Muscle of leg (tissue), 3 donors: ENCODE measurements at regions not wholly inside any gene's neighbourhood (a gene's known extent, or its start where the extent isn't known, plus 50 kb on each side); places are given as distances from the start of the nearest gene placed in this dataset.

Experiments
- DNase-seq: peaks from one replicate; pipeline ENCODE4 v3.0.0; 2013
- H3K27ac ChIP-seq: one replicate; pipeline ENCODE4 v1.5.1; 2013; ENCODE audit warnings: mild to moderate bottlenecking, low read length, control low read depth
- H3K27me3 ChIP-seq: one replicate; pipeline ENCODE4 v1.6.1; 2013; ENCODE audit warnings: low read length; ENCODE audit not compliant: control insufficient read depth, insufficient read depth
- H3K36me3 ChIP-seq: one replicate; pipeline ENCODE4 v1.6.1; 2013; ENCODE audit warnings: low read length; ENCODE audit not compliant: control insufficient read depth, insufficient read depth
- H3K4me1 ChIP-seq: one replicate; pipeline ENCODE4 v1.6.1; 2013; ENCODE audit warnings: low read length; ENCODE audit not compliant: control insufficient read depth, insufficient read depth
- H3K4me3 ChIP-seq: one replicate; pipeline ENCODE4 v1.5.1; 2013; ENCODE audit warnings: low read length, control low read depth
- H3K9me3 ChIP-seq: replicated peaks from 2 replicates; pipeline ENCODE4 v1.6.1; 2013; ENCODE audit warnings: low read depth, low read length; ENCODE audit not compliant: control insufficient read depth
- WGBS: methylation state at CpG from one replicate; pipeline ENCODE4 v1.1.5; 2013; ENCODE audit warnings: missing lambda C conversion rate; ENCODE audit not compliant: insufficient coverage; 5-methylcytosine and 5-hydroxymethylcytosine counted together

- Histone ChIP-seq H3K9me3 (no peaks in the 10 kb centered on the region), H3K36me3 (no peaks in the 10 kb centered on the region), H3K27ac (no peak overlapping the region), H3K4me1 (no peaks in the 10 kb centered on the region), H3K4me3 (no peak overlapping the region), H3K27me3 (no peaks in the 10 kb centered on the region)
- WGBS: no CpG with 5 or more reads among the region's 3 CpGs
- DNase-seq: no peak
These were observed 707.2 kb downstream of the RWDD3 start for GRCh38 chr1:95941121-95941798.

- no peak overlapping the region for H3K27ac ChIP-seq
- no peaks in the 10 kb centered on the region for H3K36me3 ChIP-seq
- DNase-seq: no peak
- no peaks in the 10 kb centered on the region for H3K4me1 ChIP-seq
- no peaks in the 10 kb centered on the region for H3K9me3 ChIP-seq
- H3K27me3 ChIP-seq: no peaks in the 10 kb centered on the region
- no peak overlapping the region for H3K4me3 ChIP-seq
These were observed 714.0 kb downstream of the RWDD3 start for GRCh38 chr1:95948023-95948422.

DNA sequence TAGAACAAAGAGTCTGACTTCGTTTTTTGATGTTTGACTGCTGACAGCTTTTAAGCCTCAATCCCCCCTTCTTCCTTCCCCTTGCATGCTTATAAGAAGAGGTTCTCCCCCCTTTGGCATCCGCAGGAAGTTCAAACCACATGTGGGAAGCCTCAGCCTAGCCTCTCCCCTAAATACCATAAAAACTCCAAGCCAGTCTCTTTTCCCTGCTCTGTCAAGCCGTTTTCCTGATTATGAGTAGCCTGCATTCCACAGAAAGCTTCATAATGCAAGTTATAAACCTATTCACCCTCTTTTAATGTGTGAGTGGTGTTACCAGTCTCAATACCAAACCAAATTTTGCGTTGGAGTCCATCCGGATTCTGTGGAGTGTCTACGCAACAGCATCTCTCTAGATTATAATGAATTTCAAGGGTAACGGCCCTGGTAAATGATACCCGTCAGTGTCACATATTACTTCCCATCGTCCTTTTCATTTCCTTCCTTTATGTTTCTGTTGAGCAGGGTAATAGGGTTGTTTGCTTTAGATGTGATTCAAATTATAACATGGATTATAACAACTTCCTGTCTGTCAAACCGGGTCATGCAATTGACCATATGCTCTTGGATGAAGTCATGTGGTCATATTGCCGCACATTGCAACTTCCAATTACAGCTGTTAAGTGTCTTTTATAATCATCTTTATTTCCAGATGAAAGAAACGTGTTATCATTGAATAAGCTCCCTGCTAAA, 717.5 kb downstream of the RWDD3 start:
- Histone ChIP-seq H3K4me3 (no peak overlapping the region), H3K27me3 (no peaks in the 10 kb centered on the region), H3K4me1 (no peaks in the 10 kb centered on the region), H3K27ac (no peak overlapping the region), H3K36me3 (no peaks in the 10 kb centered on the region), H3K9me3 (no peaks in the 10 kb centered on the region)
- no peak for DNase-seq
- WGBS: 59% methylated on average over 2 of the region's 12 CpGs

DNA sequence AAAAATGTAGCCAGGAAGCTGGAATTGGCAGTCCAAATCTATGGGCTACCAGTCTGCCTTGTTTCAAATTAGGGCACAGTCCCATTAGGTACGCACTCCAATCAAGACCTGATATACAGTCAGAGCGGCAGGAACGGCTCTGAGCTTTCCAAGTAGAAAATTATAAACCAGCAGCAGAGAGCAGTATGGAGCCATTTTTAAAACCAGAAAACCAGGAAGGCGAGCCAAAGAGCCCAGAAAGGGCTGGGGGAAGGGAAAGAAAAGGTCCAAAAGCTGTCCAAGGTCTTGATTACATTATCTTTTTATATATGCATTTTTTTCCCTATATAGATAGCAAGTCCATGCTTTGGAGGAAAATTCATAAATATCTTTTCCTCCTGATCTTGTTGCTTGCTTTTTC, 719.0 kb downstream of the RWDD3 start:
- WGBS: 30% methylated on average over 2 of the region's 4 CpGs
- Histone ChIP-seq H3K27ac (no peak overlapping the region), H3K9me3 (no peaks in the 10 kb centered on the region), H3K27me3 (no peaks in the 10 kb centered on the region), H3K36me3 (no peaks in the 10 kb centered on the region), H3K4me1 (no peaks in the 10 kb centered on the region), H3K4me3 (no peak overlapping the region)
- peak; percentile 51 for DNase-seq

GRCh38 chr1:95954585-95954984, 720.6 kb downstream of the RWDD3 start:
- H3K4me3 ChIP-seq: no peak overlapping the region
- DNase-seq: no peak
- H3K27ac ChIP-seq: no peak overlapping the region
- no peaks in the 10 kb centered on the region for H3K4me1 ChIP-seq
- 83% methylated on average over 1 of the region's 3 CpGs for WGBS
- no peaks in the 10 kb centered on the region for H3K27me3 ChIP-seq
- no peaks in the 10 kb centered on the region for H3K9me3 ChIP-seq
- H3K36me3 ChIP-seq: no peaks in the 10 kb centered on the region

DNA sequence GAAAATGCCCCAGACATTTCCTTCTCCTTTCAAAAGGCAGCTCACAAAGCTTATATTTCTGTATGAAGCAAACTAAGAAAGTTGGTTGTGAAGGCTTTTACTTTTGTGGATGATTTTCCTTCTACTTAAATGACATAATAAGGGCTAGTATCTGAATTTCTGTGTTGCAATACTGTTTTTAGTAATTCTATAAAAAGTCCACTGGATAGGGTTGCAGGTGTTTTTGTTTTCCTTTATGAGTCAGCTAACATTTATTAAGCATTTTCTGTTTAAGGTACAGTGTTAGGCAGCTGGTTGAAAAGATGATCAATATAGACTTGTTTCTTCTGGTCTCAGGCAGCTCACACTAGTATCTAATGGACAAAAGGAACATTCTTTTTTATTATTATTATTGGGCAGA, 722.2 kb downstream of the RWDD3 start:
- Histone ChIP-seq H3K36me3 (no peaks in the 10 kb centered on the region), H3K9me3 (no peaks in the 10 kb centered on the region), H3K27ac (no peak overlapping the region), H3K4me1 (no peaks in the 10 kb centered on the region), H3K27me3 (no peaks in the 10 kb centered on the region), H3K4me3 (no peak overlapping the region)
- no peak for DNase-seq

GRCh38 chr1:95957748-95958147, 723.7 kb downstream of the RWDD3 start:
- Histone ChIP-seq H3K27ac (no peak overlapping the region), H3K4me3 (no peak overlapping the region)
- WGBS: no CpG with 5 or more reads among the region's 1 CpG

GRCh38 chr1:95966866-95967265, 732.9 kb downstream of the RWDD3 start:
- H3K9me3 ChIP-seq: no peaks in the 10 kb centered on the region
- no peak overlapping the region for H3K4me3 ChIP-seq
- H3K27ac ChIP-seq: no peak overlapping the region
- DNase-seq: no peak
- no peaks in the 10 kb centered on the region for H3K4me1 ChIP-seq
- no peaks in the 10 kb centered on the region for H3K27me3 ChIP-seq
- no peaks in the 10 kb centered on the region for H3K36me3 ChIP-seq

More at GRCh38 chr1:95957748-95958147, 723.7 kb downstream of the RWDD3 start:
- Histone ChIP-seq H3K27me3 (no peaks in the 10 kb centered on the region), H3K9me3 (no peaks in the 10 kb centered on the region), H3K4me1 (no peaks in the 10 kb centered on the region), H3K36me3 (no peaks in the 10 kb centered on the region)
- DNase-seq: peak; percentile 21

- Histone ChIP-seq H3K4me1 (no peaks in the 10 kb centered on the region), H3K27me3 (no peaks in the 10 kb centered on the region), H3K4me3 (no peak overlapping the region), H3K27ac (no peak overlapping the region), H3K36me3 (no peaks in the 10 kb centered on the region), H3K9me3 (no peaks in the 10 kb centered on the region)
- no peak for DNase-seq
These were observed 740.6 kb downstream of the RWDD3 start for GRCh38 chr1:95974586-95974985.

DNA sequence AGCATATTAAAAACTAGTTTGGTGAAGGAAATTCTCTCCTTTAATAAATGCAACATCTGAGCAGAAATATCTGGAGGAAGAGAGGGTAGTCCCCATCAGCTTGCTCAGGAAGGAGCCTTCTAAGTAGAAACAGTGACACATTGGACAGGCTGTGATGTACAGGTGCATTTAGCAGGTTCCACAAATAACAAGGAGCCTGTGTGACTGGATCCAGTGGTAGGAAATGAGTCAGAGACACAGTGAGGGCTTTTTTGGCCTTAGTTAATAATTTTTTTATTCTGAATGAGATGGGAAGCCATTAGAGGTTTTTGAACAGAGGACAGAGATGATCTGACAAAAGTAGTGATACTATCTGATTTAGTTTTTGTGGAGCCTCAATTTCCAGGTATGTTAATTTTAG, 738.9 kb upstream of the PTBP2 start:
- no peak overlapping the region for H3K27ac ChIP-seq
- H3K36me3 ChIP-seq: no peaks in the 10 kb centered on the region
- no peak overlapping the region for H3K4me3 ChIP-seq
- H3K9me3 ChIP-seq: no peaks in the 10 kb centered on the region
- no peaks in the 10 kb centered on the region for H3K27me3 ChIP-seq
- no peaks in the 10 kb centered on the region for H3K4me1 ChIP-seq
- no peak for DNase-seq

DNA sequence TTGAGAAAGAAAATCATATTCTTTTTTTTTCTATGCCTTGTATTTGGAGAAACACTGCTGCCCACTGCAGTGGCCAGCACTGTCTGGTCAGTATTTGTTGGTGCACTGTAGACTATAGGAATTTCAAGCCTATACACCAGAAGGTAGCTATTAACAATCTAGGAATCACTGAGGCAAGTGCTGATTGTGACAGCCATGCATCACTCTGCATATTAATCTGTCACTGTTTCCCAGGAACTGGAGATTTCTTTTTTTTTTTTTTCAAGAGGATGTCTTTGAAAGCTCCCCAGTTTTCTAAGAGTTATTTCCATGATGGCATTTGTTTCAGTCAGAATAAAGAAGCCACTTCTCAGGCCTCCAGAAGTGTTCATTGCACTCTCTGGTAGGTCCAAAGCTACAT, 737.8 kb upstream of the PTBP2 start:
- Histone ChIP-seq H3K4me3 (no peak overlapping the region), H3K27ac (no peak overlapping the region), H3K9me3 (no peaks in the 10 kb centered on the region), H3K27me3 (no peaks in the 10 kb centered on the region), H3K4me1 (no peaks in the 10 kb centered on the region), H3K36me3 (no peaks in the 10 kb centered on the region)
- no peak for DNase-seq
